Right ventricle myocardium superior (tissue), 1 donor: ENCODE measurements at regions not wholly inside any gene's neighbourhood (a gene's known extent, or its start where the extent isn't known, plus 50 kb on each side); places are given as distances from the start of the nearest gene placed in this dataset.

Experiments
- ATAC-seq: fragments of 200-7000 bp; cut with Tn5 transposase; one replicate; pipeline ENCODE4 v1.9.1; 2020; ENCODE audit warnings: mild to moderate bottlenecking; ENCODE audit not compliant: poor library complexity
- DNase-seq: peaks from one replicate; pipeline ENCODE4 v3.0.0-alpha.2; 2020
- intact Hi-C: fragments of 100-400 bp; cut with DNase I; formaldehyde crosslinking; loops from one replicate; pipeline ENCODE4 v1.11.2; 2022
- donor health status: DM: no; HTN: yes; CAD: no; lungs with severe emphysema.

DNA sequence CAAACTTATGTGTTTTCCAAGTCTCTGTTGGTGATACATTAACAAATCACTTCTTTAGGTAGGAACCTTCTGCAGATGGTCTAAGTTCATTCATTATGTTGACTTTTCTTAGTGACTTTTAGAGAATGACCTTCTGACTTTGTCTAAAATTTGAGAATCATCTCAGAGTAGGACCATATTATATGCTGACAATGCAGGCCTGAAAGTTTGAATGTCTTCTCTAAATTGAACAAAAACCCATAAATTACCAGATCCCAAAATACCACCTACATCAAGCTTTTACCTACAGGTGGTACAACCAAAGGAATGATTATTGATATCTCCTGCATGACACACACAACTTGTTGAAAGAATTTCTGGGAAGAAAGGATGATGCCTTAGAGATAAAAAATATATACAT lies 191.5 kb downstream of the SOD2 start:
- ATAC-seq, result no peak
- DNase-seq, result no peak
- intact Hi-C loops, result no loop called here

DNA sequence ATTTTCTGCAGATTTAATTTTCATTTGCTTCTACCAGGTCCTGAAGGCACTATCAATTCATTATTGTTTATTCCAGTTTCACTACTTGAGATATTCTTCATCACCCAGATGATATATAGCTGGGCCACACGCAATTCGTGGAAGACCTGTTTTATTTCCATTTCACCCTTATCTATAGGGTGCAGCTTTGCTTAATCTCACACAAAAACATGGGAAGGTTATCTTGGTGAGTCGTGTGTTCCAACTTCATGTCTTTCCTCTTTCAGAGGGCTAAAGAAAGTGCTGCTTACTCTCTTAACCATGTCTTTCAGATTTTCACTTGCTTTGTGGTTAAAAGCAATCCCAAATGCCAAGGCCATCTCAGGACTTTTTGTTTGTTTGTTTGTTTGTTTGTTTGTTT lies 194.0 kb downstream of the SOD2 start:
- intact Hi-C loops, result no loop called here

DNA sequence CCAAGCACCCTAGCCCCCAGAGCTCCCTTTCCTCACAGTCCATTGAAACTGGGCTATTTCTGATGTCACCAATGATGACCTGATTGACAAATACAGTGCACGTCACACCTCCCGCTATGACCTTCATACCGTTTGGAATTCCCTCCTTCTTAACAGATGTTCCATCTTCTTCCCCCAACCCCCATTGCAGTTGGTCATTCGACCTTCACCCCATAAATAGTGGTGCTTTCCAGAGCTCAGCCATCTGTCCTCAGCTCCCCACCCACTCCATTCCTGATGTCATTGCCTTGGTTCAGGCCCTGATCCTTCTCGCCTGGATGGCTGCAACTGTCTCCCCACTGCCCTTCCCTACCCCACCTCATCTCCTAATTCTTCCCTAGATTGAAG lies 198.5 kb downstream of the SOD2 start:
- DNase-seq, result no peak

More for the DNA sequence above, 194.0 kb downstream of the SOD2 start:
- ATAC-seq, result no peak
- no peak for DNase-seq

DNA sequence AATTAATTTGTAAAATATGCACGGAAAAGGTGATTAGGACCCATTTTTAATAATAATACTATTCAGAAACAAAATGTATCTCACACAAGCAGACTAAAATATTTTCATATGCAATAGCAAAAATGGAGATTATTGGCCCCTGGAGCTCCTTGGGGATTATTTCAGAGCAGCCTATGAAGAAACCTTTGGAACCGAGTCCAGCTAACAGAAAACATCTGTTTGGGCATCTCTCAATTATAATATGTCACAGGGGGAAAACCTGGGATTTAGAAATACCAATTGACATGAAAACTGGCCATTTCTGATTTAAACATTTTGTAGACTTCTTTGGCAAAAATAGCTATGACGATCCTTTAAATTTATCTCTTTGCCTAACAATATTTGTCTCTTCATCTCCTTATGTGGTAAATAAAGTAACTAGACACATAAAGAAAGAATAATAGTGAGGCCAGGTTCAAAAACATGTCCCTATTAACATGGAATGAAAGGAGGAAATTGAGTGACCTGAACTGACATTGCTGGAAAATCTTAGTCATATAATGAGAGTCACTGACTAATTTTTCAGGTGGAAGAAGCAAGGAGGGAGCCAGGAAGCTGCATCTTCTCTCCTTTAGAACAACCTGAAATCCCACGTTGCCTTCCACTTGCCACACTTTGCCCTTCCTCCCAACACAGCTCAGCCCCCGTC lies 199.0 kb downstream of the SOD2 start:
- peak; percentile 64 for ATAC-seq
- DNase-seq, result no peak
- intact Hi-C loops, result no loop called here

More for the DNA sequence above, 198.5 kb downstream of the SOD2 start:
- intact Hi-C loops, result no loop called here
- ATAC-seq, result peak; percentile 21

DNA sequence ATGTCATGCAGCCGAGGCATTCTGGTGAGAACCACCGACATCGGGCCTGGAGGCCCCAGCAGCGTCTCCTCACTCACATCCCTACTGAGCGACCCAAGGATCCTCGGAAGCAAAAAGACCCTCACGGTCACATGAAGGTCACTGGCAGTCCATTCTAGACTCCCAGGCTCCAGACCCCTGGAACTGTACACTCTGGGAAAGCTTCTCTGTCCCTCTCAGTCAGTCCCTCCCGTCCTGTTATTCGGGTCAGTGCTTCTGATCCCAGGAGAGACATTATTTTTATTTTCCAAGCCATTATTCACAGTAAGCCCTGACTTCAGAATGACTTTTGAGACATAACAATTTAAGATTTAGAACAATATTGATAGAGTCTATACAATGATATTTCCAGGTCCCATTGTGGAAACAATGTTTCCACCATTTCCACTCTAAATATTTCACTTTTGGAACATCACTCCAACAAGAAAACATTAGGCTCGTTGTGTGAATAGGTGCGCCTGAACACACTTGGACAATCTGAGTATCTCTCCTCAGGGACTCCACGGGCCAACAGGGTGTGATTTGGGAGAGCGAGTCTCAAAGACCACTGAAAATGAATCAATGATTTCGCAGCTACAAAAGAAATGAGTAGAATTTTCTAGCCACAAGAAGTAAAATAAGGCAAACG lies 199.7 kb downstream of the SOD2 start:
- peak; percentile 17 for ATAC-seq
- intact Hi-C loops, result no loop called here
- no peak for DNase-seq

DNA sequence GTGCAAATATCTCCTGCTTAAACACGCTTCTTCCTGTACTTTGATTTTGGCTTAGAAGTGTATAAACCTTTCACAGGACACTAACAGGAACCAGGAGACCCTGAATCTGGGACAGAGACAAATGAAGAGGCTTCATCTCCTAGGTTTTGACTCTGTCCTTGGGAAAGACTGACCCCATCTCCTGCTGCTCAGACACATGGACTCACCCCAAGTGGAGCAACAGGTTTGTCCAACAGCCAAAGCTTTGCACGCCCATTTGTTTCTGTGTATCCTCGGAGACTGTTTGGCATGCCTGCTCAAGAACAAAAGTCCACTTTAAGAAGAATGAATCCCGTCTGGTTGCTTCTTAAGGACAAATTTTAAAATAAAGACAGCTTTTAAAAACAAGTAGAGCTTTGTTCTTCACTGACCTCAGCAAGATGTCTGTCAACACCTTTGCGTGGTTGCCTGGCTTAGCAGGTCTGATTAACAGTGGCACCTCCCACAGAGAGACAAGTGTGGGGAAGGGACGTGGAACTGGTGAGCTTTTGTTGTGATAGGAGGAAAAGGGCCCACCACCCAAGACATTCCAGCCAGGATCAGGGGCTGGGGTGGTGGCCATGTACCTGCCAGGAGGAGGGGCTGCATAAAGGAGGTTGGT lies 202.6 kb downstream of the SOD2 start:
- peak; percentile 82 for ATAC-seq
- no peak for DNase-seq
- intact Hi-C loops, result no loop called here

DNA sequence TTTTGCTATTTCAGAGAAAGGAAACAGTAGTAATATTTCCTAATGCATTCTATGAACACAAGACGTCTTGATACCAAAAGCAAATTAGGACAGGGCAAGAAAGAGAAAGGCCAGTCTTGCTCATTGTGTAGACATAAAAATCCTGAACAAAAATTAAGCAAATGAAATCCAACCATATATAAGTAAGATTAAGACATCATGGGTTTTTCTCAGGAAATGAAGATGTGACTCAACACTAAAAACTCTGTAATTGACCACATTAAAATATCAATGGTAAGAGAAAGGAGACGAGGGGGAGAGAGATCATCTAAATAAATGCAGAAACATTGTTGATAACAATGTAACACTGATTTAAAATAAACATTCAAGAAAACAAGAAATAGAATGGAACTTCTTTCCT lies 205.4 kb downstream of the SOD2 start:
- DNase-seq, result no peak
- no peak for ATAC-seq
- intact Hi-C loops, result no loop called here

DNA sequence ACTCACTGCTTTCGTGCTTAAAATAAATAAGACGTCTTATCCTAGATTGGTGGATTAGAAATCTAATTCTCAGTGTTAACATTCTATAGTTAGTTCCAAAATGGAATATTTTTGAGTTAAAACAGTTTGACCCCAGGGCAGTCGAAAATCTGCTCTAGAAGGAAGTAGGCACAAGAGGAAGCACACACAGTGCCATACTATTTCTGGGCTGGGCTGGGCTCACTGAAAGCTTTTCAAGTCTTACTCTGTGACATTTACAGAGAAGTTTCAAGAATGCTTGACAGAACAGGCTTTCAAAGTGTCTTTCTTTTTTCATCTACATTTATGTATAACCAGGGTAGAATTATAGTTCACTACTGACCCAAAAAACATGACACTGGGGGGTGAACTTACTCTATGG lies 209.8 kb downstream of the SOD2 start:
- no peak for DNase-seq
- intact Hi-C loops, result no loop called here
- ATAC-seq, result no peak

DNA sequence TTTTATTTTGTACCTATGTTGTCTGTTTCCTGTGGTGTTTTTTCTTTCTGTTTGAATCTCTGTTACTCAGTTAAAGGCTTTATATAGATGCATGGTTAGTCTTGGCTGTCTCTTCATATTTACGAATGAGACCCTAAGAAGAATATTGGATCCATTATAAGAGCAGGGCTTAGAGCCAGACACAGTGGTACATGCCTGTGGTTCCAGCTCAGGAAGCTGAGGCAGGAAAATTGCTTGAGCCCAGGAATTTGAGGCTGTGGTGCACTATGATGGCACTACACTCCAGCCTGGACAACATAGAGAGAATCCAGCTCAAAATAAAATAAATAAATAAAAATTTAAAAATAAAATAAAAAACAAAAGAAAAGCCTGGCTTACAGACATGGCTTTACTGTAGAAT lies 211.1 kb downstream of the SOD2 start:
- ATAC-seq (no peak), DNase-seq (no peak)
- intact Hi-C loops, result no loop called here

DNA sequence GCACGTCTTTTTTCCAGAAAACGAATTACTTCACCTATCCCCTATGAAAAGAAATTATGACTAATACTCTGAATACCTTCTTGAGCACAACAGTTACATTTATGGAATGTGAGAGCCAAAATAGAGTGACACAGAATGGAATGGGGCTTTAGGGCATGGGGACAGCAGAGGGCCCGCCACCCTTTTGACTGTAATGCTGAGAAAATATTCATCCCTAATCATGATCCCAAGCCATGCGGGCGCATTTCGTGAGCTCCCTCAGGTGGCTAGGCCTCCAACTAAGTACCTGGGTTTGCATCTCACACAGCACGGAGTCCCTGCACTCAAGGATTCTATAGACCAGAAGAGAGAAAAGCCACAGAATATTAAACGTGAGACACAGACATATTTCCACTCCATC lies 212.6 kb downstream of the SOD2 start:
- DNase-seq (no peak), ATAC-seq (no peak)
- intact Hi-C loops, result no loop called here

DNA sequence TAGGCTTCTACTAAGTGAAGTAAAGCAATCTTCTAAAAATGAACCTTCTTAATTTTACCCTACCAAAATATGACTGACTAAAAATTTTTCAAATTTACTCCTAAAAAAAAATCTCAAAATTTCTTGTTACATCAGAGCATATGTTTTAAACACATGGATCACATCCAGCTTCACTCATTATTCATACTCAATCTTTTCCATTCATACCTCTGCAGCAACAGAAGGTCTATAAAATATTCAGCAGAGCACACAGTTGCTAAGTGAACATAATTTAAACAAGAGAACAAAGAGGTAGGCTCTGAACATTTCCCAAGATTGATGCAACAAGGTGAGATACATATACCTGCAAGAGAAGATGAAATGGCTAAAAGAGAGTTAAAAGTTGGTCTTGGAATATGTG lies 213.9 kb downstream of the SOD2 start:
- DNase-seq (no peak), ATAC-seq (no peak)
- intact Hi-C loops, result no loop called here

DNA sequence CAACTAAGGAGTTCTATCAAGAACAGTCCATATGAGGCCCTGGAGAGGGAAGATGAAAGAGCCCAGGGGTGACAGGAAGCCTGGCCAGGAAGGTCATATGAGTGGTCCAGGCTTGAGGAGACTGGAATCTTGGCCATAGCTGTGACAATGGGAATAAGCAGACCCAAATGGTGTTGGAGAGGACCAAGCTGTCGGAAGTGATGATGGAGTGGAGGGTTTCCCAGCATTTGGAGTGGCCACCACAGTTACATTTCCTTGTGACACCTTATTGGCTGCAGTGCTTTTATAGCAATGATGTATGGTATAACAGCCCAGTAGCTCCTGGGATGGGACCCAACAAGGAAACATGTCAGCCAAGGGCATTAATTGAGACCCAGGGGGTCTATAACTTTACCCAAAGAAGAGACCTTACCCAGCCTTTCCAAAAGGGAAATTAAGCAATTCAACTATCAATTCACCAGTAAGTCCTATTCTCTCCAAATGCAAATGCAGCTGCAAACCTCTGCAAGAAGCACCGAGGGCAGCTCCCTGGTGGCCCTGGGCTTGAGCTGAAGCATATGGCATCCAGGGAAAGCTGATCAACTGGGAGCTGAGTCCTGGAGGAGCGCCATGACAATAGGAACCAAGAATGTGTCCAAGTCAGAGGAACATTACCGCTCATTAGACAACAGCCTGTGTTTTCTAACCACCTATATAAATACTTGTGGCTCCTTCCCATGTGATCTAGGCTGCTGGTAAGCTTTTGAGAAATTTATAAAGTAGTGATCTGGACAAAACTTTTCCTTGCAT lies 219.4 kb downstream of the SOD2 start:
- ATAC-seq (peak; percentile 88), DNase-seq (peak; percentile 76)
- intact Hi-C loops, result no loop called here

DNA sequence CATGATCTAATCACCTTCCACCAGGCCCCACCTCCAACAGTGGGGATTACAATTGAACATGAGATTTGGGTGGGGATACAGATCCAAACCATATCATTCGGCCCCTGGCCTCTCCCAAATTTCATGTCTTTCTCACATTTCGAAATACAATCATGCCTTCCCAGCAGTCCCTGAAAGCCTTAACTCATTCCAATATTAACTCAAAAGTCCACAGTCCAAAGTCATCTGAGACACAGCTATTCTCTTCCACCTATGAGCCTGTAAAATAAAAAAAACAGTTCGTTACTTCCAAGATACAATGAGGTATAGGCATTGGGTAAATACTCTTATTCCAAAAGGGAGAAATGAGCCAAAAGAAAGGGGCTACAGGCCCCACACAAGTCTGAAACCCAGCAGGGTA lies 222.6 kb downstream of the SOD2 start:
- ATAC-seq (no peak), DNase-seq (no peak)
- intact Hi-C loops, result no loop called here

DNA sequence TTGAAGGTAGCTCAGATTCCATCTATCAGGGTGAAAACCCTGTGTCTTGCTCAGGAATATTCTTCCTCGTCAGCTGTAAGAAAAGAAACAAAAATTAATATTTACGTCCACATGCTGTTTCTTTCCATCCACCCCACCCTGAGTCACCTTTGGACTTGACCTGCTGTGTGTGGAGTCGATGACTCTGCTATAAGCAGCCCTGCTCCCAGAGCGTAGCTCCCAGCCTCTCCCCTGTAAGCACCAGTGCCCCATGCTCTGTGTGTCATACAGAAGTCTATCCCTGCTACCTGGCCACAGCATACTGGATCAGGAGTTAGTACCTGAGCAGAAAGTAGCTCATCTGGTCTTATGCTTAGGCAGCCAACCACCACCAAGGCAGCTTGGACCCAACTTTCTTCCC lies 223.6 kb downstream of the SOD2 start:
- no peak for ATAC-seq
- DNase-seq, result no peak
- intact Hi-C loops, result no loop called here

DNA sequence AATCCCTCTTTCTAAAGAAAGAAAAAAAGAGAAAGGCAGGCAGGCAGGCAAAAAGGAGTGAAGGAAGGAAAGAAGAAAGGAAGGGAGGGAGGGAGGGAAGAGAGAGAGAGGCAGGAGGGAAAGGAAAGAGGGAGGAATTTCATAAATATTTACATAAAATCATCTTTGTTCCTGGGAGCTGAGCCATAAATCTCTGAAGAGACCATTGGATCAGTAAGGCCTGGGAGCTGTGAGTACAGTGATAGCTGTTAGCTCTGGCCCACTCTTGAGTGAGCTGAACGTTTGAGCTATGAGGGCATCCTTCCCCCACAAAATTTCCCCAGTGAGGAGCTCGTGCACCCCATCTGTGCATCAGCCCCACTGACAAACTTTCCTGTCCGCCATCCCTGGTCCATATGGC lies 224.0 kb downstream of the SOD2 start:
- intact Hi-C loops, result no loop called here
- ATAC-seq (no peak), DNase-seq (no peak)

DNA sequence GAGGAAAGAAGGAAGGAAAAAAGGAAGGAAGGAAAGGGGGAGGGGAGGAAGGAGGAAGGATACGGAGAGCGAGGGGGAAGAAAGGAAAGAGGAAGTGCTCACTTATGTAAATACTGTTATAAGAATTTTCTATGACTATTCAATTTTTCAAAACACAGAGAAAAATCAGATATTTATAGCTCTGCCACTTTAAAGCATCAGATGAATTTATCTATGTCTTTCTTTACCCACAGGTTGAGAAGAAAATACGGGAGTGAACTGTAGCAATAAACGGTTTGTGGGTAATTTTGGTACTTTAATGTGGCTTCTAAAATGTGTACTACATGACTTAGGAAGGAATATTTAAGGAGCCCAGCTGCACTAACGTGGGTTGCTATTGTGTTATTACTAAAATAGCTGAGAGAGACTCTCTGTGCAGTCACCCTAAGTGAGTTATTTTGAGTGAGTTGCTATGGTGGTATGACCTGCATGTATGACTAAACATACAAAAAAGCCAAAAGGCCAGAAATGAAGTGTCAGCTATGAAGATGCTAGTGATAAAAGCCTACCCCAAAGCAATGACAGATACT lies 225.5 kb downstream of the SOD2 start:
- DNase-seq, result no peak
- no peak for ATAC-seq
- intact Hi-C loops, result no loop called here

DNA sequence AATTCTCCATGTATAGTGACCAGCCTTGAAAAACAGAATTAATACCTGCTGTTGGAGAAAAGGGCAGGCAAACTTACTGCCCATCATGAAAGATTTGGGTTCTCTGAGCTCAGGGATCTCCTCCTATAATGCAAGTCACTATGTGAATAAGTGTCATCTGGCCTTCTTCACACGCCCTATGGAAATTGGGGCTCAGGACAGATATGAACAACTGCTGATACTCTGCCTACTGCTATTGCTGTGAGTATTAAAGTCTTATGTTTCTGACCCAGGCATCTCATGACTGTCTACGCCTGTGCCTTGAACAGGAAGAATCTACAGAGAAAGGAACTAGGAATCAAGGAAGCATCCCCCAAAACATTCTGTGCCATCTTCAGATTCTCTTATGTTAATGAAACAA lies 226.1 kb downstream of the SOD2 start:
- ATAC-seq (no peak), DNase-seq (no peak)
- intact Hi-C loops, result no loop called here

DNA sequence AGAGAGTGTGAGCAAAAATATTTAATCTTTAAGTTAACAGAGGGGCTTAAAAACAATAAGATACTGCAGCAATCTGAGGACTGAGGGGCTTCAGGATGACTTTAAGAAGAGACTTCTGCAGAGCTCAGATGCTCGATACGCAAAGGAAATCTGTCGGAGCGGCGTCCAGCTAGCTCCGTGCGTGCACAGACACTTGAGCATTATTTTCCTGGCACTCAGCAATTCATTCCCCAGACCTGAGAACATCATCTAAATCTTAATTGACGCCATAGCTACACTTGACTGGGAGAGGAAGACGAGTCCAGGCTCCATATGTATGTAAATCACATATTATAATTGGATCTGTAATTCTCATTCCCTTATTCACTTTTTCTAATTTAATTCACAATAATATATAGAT lies 228.2 kb downstream of the SOD2 start:
- no peak for DNase-seq
- intact Hi-C loops, result no loop called here
- ATAC-seq, result no peak

DNA sequence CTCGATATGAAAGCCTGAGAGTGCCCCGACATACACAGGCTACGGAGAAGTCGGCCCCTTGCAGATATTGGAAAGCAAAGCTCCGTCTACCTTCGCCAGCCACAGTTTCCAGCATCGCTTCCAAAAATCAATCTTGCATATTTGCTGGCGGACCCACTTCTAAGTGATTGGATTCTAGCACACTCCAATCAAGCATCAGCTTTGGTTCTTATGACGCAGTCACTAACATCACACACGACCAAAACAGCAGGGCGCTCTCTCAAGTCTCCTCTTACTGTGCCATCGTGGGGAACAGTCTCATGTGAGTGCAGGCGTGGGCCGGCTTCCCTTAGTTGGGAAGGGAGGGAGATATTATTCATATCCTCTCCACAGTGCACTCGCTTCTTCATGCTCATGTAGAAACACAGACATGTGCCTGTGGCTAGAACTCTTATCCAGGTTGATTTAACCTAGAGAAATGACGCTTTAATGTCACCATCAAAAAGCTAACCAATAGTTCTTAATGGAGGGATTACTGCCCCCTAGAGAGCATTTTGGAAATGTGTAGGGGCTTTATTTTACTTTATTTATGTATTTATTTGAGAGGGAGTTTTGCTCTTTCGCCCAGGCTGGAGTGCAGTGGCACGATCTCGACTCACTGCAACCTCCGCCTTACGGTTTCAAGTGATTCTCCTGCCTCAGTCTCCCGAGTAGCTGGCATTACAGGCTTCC lies 229.8 kb downstream of the SOD2 start:
- ATAC-seq, result no peak
- DNase-seq, result no peak
- intact Hi-C loops, result no loop called here
